NCI-H2107 (cell line): ENCODE measurements at regions not wholly inside any gene's neighbourhood (a gene's known extent, or its start where the extent isn't known, plus 50 kb on each side); places are given as distances from the start of the nearest gene placed in this dataset.

Experiments
- DNase-seq: peaks from one replicate; lab custom pipeline; 2025; lab: John Stamatoyannopoulos, UW

DNA sequence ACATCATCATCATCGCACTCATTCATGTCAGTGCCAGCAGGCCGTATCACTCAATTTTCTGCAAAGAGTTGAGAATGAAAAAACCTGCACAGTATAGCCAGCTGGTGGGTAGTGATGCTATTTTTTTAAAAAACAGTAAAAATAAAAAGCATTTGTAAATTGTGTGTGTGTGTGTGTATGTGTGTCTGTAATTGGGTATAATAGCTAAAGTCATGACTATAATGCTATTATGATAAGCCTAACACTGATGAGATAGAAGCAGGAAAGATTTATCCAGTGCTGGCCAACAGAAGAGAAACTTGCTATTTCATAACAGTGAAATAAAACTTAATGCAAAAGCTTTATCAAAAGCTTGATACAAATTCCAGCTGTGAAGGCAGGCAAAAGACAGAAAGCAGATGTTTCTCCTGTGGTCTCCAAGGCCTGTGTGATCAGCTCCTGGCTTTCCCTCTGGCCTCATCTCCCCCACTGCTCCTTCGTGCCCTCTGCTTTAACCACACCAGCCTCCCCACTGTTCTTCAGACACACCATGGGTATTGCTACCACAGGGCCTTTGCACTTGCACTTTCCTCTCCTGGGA lies 206.2 kb upstream of the IRX5 start:
- no peak for DNase-seq

DNA sequence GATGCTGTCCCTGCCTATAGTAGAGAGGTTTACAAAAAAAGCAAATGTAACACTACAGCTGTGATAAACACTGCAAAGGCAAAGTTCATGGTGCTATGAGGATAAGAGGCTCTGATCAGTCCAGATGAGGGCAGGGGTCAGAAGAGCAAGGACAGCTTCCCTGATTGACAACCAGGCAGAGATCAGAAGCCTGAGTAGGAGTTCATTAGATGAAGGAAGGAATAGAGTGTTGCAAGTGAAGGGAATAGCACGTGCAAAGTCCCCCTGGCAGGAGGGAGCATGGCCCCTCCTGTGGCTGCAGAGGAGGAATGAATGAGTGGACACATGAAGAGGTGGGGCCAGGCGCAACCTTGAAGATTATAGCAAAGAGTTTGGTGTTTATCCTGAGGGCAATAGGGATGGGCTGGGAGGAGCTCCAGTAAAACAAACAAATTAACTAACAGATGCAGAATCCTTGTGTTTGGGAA lies 208.4 kb upstream of the IRX5 start:
- no peak for DNase-seq

DNA sequence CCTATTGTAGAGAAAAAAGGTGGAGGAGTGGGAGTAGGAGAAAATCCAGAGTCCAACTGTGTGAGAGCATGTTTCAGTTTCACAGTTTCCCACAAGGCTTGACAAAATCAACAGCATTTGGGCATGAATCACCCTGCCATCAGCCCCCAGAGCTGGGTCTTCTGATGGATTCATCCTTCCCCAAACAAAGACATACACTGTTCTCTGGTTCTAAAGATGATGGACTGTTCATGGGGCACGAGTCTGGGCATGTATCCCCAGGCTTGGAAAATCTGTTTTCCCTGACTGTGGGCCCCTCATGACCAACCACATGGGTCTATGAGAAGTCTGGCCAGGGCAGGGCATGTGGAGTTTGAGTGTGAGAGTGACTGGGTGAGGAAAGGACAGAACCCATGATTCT lies 210.4 kb upstream of the IRX5 start:
- DNase-seq: no peak

DNA sequence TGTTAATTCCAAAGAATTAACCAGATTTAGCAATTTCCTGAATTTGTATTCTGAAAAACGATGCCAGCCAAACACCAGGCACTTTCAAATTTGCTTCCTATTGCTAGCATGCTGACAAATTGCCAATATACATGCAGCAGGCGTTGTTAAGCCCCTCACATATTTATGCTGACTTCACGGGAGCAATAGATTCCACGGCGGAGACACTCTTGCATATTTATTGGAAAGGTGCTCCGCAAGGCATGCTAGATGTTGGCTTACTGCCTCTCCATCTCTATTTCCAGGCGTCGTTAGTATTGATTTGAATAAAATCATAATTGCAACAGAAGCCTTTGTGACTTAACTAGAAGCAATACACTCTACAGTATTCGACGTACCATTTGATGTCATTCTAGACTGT lies 211.0 kb upstream of the IRX5 start:
- no peak for DNase-seq

DNA sequence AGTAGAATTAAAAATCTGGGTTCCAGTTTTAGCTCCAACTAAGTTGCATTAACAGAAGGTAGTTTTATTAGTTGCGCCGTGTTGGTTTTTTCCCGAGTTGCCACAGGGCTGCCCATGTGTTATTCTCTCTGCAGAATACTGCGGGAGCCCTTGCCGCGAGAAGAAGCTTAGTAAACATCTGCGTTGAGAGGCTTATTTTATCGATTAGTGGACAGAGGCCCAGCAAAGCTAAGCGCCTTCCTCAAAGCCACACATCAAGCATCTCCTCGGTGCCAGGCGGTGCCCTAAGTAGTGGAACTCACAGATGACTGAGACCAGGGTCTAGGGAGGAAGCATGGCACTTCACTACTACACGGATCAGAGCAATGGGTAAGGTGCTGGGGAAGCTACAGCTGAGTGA lies 212.3 kb upstream of the IRX5 start:
- DNase-seq: no peak

DNA sequence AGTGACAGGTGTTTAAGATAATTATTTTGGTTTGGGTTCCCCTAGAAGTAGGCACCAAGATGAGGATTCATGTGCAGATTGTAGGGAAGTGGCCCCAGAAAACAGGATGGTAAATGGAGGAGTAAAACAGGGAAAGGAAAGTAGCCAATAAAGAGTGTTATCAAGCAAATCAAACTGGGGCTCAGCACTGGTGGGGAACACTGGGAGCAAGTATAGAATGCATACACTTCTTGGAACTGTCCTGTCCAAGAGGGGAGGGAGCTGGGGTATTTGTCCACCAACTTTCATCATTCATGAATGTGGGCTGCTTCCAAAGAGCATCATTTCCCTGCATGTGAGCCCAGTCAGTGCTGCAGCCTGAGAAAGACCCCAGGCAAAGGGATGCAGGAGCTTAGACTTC lies 215.7 kb upstream of the IRX5 start:
- no peak for DNase-seq

DNA sequence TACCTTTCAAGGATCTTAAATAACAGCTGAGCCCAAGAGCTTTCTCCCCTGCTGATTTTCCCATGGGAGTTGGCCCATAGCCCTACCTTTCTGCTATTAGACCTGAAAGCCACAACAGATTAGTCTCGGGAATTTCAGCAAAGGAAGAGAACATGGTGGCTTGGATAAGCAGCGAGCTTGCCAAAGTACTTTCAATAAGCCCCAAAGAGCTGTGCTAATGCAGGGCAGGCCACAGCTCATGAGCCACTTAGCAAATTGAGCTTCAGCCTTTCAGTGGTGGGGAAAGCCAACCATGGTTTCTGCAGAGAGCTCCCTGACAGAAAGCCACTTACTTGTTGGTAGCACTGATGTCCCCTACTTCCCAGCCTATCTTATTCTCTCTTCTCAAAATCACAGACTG lies 217.8 kb upstream of the IRX5 start:
- DNase-seq: no peak

DNA sequence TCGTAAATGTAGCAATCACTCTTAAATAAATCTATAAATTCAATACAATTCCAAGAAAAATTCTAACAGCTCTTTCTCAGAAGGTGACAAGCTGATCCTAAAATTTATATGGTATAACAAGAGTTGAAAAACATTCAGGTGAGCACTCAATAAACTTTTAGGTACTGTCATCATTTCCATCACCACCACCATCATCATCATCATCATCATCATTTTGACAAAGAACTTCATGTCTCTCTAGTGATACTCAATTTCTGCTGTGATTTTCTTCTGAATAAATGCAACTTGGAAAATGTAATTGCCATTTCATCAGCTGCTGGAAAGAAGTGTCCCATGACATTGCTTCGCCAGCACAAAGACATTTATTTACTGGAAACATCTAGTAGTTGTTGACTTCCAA lies 222.9 kb upstream of the IRX5 start:
- no peak for DNase-seq

DNA sequence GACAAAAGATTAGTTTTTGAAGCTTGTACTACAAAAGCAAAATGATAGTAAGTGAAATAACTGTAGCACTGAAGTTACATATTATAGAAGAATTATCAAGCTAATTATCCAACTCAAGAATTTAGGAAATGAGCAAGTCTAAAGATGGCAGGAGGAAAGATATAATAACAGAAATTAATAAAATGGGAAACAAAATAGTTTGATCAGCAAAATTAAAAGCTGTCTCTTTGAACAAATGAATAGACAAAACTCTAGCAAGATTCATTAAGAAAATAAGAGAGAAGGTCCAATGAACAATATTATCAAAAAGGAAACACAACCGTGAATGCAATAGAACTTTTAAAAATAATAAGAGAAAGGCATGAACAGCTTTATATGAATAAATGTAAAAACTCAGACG lies 224.3 kb upstream of the IRX5 start:
- no peak for DNase-seq

DNA sequence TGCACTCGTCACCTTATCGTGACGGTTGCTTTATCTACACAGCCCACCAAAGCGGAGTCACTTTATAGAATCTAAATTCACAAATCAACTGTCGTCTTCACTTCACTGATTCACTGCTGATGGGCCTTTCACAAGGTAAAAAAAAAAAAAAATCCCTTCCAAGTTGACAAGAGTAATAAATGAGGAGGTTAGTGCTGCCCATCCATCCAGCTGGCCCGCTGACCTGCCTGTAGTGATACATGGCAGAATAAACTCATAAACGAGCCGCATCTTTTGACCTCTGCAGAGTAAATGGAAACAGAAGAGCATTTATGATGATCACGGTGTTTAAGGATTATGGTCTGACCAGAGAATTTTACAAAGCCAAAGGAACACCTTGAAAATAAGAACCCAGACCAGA lies 227.3 kb upstream of the IRX5 start:
- no peak for DNase-seq

DNA sequence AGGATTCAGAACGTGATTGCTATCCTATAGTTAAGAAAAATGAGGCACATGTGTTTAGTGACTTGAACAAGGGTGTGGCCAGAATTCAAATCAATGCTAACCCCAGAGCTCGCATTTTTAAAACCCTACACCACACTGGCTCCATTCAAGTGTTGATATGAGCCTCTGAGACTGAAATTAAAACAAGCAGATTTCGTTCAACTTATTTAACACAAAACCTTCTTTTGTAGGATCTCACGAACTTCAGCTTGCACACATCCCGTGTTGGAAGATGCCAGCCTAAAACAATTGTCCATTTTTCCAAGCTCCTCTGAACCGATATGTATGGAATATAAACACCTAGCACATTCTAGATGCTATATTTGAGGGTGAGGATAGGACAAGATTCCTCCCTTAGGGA lies 231.0 kb upstream of the IRX5 start:
- no peak for DNase-seq

DNA sequence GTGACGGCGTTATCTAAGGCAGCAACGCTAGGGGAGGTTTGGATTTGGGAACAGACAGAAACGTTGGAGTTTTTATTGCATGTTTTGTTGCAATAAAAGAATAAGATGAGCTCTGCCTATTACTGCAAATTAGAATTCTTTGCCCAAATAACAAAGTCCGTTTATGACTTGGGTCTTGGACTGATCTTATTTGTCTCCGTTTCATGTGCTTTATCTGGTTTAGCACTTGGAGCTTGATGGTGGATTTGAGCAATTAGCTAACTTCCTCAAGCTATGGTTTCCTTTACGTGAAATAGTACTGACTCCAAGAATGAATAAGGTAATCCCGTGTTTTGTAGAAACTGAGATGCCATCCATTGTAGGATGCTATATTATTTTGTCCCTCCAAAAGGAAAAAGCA lies 233.0 kb upstream of the IRX5 start:
- DNase-seq: no peak

DNA sequence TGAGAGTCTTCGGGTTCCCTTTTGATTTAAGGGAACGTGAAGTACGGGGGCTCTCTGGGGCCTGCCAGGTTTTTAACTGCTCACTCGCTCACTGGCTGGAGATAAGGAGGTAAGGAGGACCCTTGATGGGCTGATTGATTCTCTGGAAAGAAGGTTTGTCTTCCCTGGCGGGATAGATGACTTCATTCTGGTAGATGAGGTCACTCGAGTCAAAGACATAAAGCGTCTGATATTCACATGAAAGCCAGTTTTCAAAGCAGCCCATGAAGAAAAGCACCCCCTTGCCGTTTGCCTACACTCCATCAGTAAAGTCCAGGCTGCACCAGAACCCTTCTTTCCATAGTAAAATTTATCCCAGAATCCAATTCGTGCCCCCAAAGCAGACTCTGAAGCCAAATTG lies 233.7 kb upstream of the IRX5 start:
- no peak for DNase-seq

DNA sequence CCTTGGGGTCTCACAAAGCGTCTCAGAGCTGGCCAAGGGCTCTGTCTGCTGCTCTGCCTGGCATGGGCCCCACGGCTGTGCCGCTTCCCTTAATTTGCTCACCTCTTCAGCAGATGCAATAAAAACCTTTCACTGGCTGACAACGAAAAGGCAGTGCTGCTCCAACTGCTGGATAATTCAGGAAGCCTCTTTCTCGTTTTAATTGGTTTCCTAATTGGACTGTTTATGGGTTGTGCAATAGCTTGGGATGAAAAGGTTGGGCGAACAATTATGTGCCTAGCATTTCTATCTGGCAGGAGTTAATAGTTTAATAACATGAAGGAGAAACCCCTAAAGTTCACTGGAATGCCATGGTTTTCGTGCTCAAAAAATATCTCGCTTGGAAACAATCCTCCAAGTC lies 234.1 kb upstream of the IRX5 start:
- no peak for DNase-seq

DNA sequence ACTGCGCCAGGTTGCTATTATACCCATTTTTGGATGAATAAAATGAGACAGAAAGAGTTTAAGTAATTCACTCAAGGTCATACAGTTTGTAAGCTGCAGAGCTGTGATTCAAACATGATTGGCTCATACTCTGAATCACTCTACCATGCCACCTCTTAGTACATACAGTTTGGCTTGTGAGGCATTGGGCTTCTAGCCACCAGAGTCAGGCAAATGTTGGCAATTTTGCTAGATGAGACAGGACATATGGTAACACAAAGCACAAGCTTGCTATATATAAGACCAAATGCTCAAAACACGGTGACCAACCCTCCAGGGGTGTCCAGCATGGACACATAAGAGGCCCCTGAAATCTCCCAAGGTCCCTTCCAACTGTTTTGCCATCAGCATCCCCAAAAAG lies 236.0 kb upstream of the IRX5 start:
- no peak for DNase-seq

DNA sequence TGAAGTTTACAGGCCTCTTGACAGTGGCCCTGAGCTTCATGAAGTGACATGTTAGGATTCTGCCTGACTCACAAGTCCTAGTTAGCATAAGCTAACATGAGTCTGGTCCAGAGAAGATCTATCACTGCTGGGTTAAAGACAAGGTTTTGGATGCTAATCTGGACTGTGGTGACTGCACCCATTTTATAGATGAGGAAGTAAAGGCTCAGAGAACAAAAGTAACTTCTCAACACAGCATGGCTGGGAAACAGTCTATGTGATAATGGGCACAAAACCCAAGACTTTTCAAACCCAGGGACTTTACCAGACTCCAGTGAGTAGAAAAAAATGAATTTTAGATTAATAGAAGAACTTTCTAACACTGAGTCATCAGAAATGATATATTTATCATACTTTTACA lies 236.8 kb upstream of the IRX5 start:
- no peak for DNase-seq

DNA sequence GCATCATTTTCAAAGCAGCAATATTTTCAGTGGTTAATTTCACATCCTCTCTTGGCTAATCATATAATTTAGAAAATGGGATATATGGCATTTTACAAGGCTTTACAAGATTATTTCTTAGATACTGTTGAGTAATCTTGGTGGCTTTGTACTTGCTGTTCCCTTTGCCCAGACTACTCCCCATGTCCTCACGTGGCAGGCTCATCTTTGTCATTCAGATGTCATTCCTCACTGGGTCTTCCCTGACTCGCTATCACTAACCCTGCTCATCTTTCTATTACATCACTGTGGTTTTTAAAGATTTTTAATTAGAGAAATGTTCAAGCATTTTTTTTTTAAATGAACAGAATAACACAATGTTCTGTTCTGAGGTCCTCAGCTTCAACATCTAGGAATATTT lies 240.0 kb upstream of the IRX5 start:
- DNase-seq: no peak

DNA sequence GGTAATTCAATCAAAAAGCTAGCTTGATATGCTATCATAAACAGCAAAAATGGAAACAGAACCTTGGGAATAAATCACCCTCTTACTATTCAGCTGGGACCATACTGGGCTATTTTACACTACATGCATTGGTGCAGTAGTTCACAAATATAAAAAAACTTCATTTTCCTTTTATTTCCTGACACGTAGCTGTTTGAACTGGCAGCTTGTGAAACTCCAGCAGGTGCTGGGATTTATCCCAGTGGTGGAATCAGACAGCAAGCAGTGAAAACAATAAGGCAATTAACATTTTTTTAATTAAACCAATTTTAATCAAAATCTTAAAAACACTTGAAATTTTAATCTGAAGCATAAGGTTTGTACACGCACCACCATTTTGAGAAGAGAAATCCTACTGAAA lies 240.4 kb upstream of the IRX5 start:
- no peak for DNase-seq

DNA sequence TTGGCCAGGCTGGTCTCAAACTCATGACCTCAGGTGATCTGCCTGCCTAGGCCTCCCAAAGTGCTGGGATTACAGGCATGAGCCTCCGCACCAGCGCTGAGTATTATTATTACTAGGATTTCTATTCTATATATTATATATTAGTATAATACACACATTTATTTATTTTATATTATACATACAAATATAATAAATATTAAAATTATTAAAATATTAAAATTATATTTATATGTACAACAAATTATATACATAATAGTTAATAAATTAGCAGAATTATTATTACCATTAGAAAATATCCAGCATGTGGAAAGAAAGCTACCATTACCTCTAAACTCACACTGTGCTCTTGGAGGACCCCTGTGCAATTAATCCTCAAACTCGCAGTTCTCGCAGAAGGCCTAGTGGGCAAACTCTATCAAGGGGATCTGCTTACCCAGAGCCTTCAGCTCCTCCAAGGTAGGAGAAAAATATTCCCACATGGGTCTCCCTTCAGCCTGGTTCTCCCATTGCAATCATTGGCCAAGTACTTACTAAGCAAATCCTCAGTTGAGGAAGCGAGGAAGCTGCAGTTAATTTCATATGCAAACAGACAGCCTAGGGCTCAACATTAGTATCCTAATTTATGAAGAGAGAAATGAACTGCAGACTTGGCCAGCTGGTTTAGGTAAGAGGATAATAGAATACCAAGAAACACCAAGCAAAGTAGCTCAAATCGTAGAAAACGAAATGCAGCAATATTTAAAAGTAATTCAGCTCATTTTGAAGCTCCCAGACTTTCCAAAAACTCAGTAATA lies 241.4 kb upstream of the IRX5 start:
- DNase-seq: no peak

DNA sequence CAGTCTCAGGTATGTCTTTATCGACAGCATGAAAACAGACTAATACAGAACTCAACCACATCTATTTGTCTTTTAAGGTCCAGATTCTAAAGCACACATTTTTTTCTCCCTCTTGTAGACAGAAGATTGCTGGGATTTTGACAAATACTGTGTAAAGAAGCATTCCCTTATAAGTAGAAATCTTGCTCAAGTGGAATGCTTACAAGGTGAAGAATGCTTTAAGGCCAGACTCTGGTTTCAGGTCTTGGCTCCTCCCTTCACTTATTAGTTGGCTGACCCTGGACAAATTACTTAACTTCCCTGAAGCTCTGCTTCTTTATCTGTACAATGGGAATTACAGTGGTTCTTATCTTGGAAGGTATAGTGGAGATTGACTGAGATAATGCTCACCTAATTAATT lies 242.3 kb upstream of the IRX5 start:
- no peak for DNase-seq

DNA sequence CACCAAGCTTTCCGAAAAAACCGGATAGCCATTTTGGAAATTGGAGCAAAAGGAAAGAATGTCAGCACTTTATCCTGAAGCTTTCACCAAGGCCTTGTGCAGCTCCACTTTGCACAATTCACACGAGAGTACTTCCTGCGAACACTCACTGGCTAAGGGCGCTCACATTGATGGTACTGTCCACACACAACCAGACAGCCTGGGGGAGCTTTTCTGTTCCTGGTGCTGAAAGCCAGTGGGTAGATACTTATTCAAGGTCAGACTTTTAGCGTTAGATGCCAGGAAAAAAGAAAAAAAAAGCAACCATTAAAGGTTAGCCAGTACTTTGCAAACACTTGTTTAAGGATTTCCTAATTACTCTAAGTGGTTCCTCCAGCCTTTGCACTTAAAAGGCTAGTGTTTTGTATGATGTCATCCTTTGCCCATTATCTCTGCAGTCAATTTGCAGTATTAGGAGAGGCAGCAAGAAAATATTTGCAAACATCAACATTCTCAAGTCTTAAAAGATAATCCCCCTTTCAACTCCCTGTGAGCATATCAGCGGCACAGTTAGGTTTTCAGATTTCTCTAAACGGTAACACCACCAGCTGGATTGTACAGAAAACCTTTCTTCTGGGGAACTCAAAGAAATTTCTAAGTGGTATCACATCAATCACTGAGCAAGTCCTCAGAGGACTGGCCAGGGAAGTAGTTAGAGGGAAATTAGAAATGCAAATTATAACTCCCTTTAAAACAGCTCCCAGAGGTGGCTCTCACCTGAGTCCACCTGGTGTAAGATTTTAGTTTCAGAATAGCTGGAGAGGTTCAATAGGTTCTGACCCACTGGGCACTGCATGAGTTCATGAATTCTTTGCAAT lies 243.4 kb upstream of the IRX5 start:
- DNase-seq: no peak

DNA sequence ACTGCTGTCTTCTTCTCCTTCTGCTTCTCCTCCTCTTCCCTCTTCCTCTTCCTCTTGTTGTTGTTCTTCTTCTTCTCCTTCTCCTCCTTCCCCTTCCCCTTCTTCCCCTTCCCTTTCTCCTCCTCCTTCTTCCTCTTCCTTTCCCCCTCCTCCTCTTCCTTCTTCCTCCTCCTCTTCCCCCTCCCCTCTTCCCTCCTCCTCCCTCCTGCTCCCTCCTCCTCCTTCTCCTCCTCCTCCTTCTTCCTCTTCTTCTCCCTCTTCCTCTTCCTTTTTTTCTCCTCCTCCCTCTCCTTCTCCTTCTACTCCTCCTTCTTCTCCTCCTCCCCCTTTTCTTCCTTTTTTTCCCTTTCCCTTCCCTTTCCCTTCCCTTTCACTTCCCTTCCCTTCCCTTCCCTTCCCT lies 245.0 kb upstream of the IRX5 start:
- DNase-seq: no peak

DNA sequence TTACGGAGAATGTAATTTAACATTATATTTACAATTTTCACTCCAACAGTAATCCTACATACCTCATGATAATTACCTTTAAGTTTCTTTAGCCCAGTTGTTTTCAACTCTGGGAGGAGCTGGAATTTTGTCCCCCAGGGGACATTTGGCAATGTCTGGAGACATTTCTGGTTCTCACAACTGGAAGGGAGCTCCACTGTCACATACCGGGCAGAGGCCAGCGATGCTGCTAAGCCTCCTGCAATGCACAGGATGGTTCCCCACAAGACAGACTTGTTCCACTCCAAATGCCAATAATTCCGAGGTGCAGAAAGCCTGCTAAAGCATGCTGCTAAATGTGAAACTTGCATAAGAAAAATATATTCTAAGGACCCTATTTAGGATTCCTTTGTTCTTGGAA lies 251.1 kb upstream of the IRX5 start:
- DNase-seq: no peak
